C4-2B (cell line): ENCODE measurements at regions not wholly inside any gene's neighbourhood (a gene's known extent, or its start where the extent isn't known, plus 50 kb on each side); places are given as distances from the start of the nearest gene placed in this dataset.
"Not testable (repeated sequence)": the region's sequence is repeated elsewhere in the genome, so short reads cannot be mapped to it uniquely, and the experiment has no call there.

Source experiments
- ZFX ChIP-seq: fragments of 450-650 bp; IDR thresholded peaks from 2 replicates; pipeline ENCODE4 v1.6.1; 2017
- TF ChIP-seq, protein P1 (sequence below): fragments of 450-650 bp; conservative IDR thresholded peaks from 2 replicates; pipeline ENCODE4 v1.5.1; 2017; ENCODE audit warnings: mild to moderate bottlenecking

DNA sequence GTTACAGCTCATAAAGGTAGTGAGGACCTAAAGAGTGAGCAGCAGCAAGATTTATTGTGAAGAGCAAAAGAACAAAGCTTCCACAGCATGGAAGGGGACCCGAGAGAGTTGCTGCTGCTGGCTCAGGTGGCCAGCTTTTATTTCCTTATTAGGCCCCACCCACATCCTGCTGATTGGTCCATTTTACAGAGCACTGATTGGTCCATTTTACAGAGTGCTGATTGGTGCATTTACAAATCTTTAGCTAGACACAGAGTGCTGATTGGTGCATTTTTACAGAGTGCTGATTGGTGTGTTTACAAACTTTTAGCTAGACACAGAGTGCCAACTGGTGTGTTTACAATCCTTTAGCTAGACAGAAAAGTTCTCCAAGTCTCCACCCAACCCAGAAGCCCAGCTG, 256.2 kb upstream of the HTR1E start:
- TF ChIP-seq, protein P1, sequence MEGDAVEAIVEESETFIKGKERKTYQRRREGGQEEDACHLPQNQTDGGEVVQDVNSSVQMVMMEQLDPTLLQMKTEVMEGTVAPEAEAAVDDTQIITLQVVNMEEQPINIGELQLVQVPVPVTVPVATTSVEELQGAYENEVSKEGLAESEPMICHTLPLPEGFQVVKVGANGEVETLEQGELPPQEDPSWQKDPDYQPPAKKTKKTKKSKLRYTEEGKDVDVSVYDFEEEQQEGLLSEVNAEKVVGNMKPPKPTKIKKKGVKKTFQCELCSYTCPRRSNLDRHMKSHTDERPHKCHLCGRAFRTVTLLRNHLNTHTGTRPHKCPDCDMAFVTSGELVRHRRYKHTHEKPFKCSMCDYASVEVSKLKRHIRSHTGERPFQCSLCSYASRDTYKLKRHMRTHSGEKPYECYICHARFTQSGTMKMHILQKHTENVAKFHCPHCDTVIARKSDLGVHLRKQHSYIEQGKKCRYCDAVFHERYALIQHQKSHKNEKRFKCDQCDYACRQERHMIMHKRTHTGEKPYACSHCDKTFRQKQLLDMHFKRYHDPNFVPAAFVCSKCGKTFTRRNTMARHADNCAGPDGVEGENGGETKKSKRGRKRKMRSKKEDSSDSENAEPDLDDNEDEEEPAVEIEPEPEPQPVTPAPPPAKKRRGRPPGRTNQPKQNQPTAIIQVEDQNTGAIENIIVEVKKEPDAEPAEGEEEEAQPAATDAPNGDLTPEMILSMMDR, result not testable (repeated sequence)
- TF ChIP-seq ZFX, result not testable (repeated sequence)
